NB4 (cell line): ENCODE measurements at regions not wholly inside any gene's neighbourhood (a gene's known extent, or its start where the extent isn't known, plus 50 kb on each side); places are given as distances from the start of the nearest gene placed in this dataset.

Experiments
- CTCF ChIP-seq: IDR thresholded peaks from one replicate; pipeline ENCODE4 v1.5.1; 2012; ENCODE audit warnings: low read depth, low read length
- MAX ChIP-seq: IDR thresholded peaks from 2 replicates; pipeline ENCODE4 v1.6.1; 2011; ENCODE audit warnings: low read depth, low read length
- POLR2A ChIP-seq: IDR thresholded peaks from 2 replicates; pipeline ENCODE4 v1.6.1; 2011; ENCODE audit warnings: mild to moderate bottlenecking; ENCODE audit not compliant: insufficient read length; ENCODE audit errors: extremely low read depth

- TF ChIP-seq POLR2A (no peak), CTCF (no peak), MAX (no peak)
Observed at GRCh38 chr5:113692466-113692865, 179.0 kb downstream of the YTHDC2 start.
